ENCODE measurements at regions not wholly inside any gene's neighbourhood (a gene's known extent, or its start where the extent isn't known, plus 50 kb on each side); places are given as distances from the start of the nearest gene placed in this dataset.

DNA sequence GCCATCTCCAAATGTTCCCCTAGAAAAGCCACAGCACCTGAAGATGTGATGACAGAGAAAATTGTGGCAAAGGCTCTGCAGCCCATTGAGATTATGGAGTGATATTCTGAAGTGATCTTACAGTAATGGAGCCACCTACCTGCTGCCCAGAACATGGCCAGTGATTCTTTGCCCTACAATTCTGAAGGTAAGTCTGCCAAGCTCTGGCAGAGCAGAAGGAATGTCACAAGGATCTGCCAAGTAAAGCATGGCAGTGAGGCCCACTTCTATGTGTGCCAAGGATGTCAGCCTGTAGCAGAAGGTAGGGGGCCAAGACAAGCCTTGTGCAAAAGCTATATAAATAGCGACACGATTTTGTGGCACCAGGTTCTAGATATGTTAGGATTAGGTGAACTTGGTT is 155.1 kb downstream of the RND3 start:
- TF ChIP-seq, protein P1, sequence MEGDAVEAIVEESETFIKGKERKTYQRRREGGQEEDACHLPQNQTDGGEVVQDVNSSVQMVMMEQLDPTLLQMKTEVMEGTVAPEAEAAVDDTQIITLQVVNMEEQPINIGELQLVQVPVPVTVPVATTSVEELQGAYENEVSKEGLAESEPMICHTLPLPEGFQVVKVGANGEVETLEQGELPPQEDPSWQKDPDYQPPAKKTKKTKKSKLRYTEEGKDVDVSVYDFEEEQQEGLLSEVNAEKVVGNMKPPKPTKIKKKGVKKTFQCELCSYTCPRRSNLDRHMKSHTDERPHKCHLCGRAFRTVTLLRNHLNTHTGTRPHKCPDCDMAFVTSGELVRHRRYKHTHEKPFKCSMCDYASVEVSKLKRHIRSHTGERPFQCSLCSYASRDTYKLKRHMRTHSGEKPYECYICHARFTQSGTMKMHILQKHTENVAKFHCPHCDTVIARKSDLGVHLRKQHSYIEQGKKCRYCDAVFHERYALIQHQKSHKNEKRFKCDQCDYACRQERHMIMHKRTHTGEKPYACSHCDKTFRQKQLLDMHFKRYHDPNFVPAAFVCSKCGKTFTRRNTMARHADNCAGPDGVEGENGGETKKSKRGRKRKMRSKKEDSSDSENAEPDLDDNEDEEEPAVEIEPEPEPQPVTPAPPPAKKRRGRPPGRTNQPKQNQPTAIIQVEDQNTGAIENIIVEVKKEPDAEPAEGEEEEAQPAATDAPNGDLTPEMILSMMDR (IDR thresholded peaks at IDR 0.05) = no peak
- TF ChIP-seq, protein P2, sequence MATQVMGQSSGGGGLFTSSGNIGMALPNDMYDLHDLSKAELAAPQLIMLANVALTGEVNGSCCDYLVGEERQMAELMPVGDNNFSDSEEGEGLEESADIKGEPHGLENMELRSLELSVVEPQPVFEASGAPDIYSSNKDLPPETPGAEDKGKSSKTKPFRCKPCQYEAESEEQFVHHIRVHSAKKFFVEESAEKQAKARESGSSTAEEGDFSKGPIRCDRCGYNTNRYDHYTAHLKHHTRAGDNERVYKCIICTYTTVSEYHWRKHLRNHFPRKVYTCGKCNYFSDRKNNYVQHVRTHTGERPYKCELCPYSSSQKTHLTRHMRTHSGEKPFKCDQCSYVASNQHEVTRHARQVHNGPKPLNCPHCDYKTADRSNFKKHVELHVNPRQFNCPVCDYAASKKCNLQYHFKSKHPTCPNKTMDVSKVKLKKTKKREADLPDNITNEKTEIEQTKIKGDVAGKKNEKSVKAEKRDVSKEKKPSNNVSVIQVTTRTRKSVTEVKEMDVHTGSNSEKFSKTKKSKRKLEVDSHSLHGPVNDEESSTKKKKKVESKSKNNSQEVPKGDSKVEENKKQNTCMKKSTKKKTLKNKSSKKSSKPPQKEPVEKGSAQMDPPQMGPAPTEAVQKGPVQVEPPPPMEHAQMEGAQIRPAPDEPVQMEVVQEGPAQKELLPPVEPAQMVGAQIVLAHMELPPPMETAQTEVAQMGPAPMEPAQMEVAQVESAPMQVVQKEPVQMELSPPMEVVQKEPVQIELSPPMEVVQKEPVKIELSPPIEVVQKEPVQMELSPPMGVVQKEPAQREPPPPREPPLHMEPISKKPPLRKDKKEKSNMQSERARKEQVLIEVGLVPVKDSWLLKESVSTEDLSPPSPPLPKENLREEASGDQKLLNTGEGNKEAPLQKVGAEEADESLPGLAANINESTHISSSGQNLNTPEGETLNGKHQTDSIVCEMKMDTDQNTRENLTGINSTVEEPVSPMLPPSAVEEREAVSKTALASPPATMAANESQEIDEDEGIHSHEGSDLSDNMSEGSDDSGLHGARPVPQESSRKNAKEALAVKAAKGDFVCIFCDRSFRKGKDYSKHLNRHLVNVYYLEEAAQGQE (IDR thresholded peaks at IDR 0.05; ENCODE audit: insufficient read depth in 1 of 2, low read depth in 2 of 2, low read length in 1 of 2) = no peak
- TF ChIP-seq POLR2AphosphoS5 (IDR thresholded peaks at IDR 0.05; ENCODE audit: low read depth, low read length) = no peak
- no peak for TF ChIP-seq SIN3A (IDR thresholded peaks at IDR 0.05; ENCODE audit: borderline replicate concordance, insufficient read depth, low read depth, low read length)
